Progenitor cell of endocrine pancreas (in vitro differentiated cells): ENCODE measurements at regions not wholly inside any gene's neighbourhood (a gene's known extent, or its start where the extent isn't known, plus 50 kb on each side); places are given as distances from the start of the nearest gene placed in this dataset.

ENCODE experiments used
- DNase-seq: peaks from one replicate; pipeline ENCODE4 v3.0.0; 2021; ENCODE audit warnings: low spot score; ENCODE audit not compliant: unreplicated experiment
- H3K27ac Mint-ChIP-seq: 2 replicates; pipeline ENCODE4 v1.8.0; 2021; ENCODE audit warnings: mild to moderate bottlenecking, moderate library complexity, mixed read lengths
- H3K27me3 Mint-ChIP-seq: 2 replicates; pipeline ENCODE4 v1.8.0; 2021; ENCODE audit warnings: mixed read lengths
- H3K36me3 Mint-ChIP-seq: 2 replicates; pipeline ENCODE4 v1.8.0; 2022; ENCODE audit warnings: mixed read lengths; ENCODE audit not compliant: insufficient read depth
- H3K4me1 Mint-ChIP-seq: 2 replicates; pipeline ENCODE4 v1.8.0; 2021; ENCODE audit warnings: low read depth, mixed read lengths
- H3K4me3 Mint-ChIP-seq: 2 replicates; pipeline ENCODE4 v1.8.0; 2021; ENCODE audit warnings: low read depth, mild to moderate bottlenecking, moderate library complexity, mixed read lengths
- H3K9me3 Mint-ChIP-seq: 2 replicates; pipeline ENCODE4 v1.8.0; 2021; ENCODE audit warnings: low read depth, mixed read lengths
- CTCF ChIP-seq: fragments of 200-600 bp; sonication (generic); IDR thresholded peaks from one replicate; pipeline ENCODE4 v1.5.0; 2021; ENCODE audit warnings: antibody characterized with exemption, mild to moderate bottlenecking; ENCODE audit not compliant: unreplicated experiment

GRCh38 chr16:51085271-51085670 is 65.8 kb downstream of the SALL1 start:
- no peaks in the 10 kb centered on the region for H3K9me3 Mint-ChIP-seq
- H3K27ac Mint-ChIP-seq: no peak overlapping the region
- no peaks in the 10 kb centered on the region for H3K4me1 Mint-ChIP-seq
- peaks cover 7% of the 10 kb centered on the region for H3K27me3 Mint-ChIP-seq
- no peak for TF ChIP-seq CTCF
- no peaks in the 10 kb centered on the region for H3K36me3 Mint-ChIP-seq
- no peak for DNase-seq
- H3K4me3 Mint-ChIP-seq: no peak overlapping the region

DNA sequence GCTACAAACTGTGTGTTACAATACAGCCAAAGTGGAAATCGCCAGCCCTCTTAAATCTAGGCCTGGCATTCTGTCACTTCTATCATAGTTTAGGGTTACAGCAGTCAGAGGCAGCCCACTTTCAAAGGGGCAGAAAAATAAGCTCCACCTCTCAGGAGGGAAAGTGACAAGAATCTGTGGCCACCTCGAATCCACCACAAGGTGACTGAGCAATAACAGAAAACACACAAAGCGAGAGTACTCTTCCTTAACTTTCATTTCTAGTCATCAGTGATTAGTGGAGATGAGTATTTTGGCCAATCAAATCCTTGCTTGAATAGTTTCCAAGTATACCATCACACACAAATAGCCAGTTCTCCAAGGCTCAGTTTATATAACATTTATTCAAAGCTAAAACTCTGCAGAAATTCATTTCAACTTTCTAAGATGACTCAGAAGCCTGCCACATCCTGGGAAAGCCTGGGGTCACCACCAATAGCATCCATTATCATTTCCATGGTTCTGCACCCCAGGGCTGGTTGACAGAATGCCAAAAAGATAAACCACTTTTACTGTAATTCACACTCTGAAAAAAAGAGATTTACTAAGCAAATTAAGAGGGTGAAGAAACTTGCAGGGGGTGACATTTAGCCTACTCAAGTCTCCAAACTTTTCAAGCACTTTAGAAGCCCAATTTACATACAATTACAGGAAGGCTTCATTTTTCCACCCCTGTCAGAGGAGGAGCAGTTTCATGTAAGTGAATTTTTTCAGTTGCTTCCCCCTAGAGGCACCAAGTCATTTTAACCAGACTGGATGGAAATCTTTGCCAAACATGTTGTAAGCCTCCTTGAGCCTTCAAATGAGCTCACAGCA is 66.8 kb downstream of the SALL1 start:
- H3K4me1 Mint-ChIP-seq: no peaks in the 10 kb centered on the region
- no peak for DNase-seq
- no peak overlapping the region for H3K4me3 Mint-ChIP-seq
- H3K9me3 Mint-ChIP-seq: no peaks in the 10 kb centered on the region
- H3K27ac Mint-ChIP-seq: no peak overlapping the region
- peaks cover 7% of the 10 kb centered on the region for H3K27me3 Mint-ChIP-seq
- no peak for TF ChIP-seq CTCF
- H3K36me3 Mint-ChIP-seq: no peaks in the 10 kb centered on the region

GRCh38 chr16:51072591-51072990 is 78.5 kb downstream of the SALL1 start:
- peaks cover 56% of the 10 kb centered on the region for H3K27me3 Mint-ChIP-seq

DNA sequence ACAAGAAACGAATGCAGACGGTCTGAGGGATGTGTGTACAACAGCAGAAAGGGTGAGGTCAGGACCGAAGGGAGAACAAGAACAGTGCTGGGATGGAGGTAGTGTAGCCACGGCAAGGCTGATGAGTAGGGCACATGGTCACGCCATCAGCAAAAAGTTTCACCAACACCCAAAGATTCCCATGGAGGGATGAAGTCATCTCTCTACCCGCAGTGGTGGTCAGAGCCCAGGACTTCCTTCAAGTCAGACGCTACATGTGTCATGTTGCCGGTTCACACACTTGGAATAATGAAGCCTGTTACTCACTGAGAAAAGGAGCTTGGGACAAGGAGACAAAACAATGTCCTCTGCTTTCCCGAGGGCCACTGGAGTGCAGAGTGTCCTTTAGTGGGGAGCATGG is 79.7 kb downstream of the SALL1 start:
- H3K36me3 Mint-ChIP-seq: no peaks in the 10 kb centered on the region
- H3K27ac Mint-ChIP-seq: no peak overlapping the region
- no peak for DNase-seq
- H3K9me3 Mint-ChIP-seq: no peaks in the 10 kb centered on the region
- H3K4me3 Mint-ChIP-seq: no peak overlapping the region
- TF ChIP-seq CTCF: no peak
- peaks cover 3% of the 10 kb centered on the region for H3K4me1 Mint-ChIP-seq
- H3K27me3 Mint-ChIP-seq: peaks cover 51% of the 10 kb centered on the region

More at GRCh38 chr16:51072591-51072990, 78.5 kb downstream of the SALL1 start:
- H3K9me3 Mint-ChIP-seq: no peaks in the 10 kb centered on the region
- H3K4me1 Mint-ChIP-seq: peaks cover 3% of the 10 kb centered on the region
- no peak for TF ChIP-seq CTCF
- no peak overlapping the region for H3K4me3 Mint-ChIP-seq
- DNase-seq: no peak
- no peaks in the 10 kb centered on the region for H3K36me3 Mint-ChIP-seq
- H3K27ac Mint-ChIP-seq: no peak overlapping the region

DNA sequence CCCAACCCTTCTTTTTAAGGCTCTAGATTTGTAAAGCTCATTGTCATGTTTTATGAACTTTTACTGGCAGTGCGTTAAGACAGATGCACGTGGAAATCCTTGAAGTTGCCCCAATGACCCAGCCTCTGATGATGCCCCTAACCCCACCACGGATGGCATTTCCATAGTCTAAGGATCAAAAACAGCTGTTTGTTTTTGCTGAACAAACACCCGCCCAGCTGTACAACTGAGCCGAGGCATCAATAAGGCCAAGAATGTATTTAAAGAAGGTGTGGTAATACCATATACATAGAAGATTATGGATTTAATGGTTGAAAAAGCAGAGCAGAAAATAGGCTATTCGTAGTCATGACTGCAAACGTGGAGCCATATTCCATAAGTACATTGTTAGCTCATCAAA is 83.7 kb downstream of the SALL1 start:
- Mint-ChIP-seq H3K4me1 (peaks cover 11% of the 10 kb centered on the region), H3K36me3 (no peaks in the 10 kb centered on the region), H3K4me3 (no peak overlapping the region), H3K27ac (no peak overlapping the region), H3K27me3 (peaks cover 45% of the 10 kb centered on the region), H3K9me3 (no peaks in the 10 kb centered on the region)
- TF ChIP-seq CTCF: no peak
- DNase-seq: no peak
